GM23248 (cell line): ENCODE measurements at regions not wholly inside any gene's neighbourhood (a gene's known extent, or its start where the extent isn't known, plus 50 kb on each side); places are given as distances from the start of the nearest gene placed in this dataset.

Experiments
- DNase-seq: peaks from one replicate; pipeline ENCODE4 v3.0.0-alpha.2; 2015
- H2AFZ ChIP-seq: fragments of 200-600 bp; sonication (generic); 2 replicates; pipeline ENCODE4 v1.6.1; 2016; ENCODE audit warnings: antibody characterized with exemption
- H3F3A ChIP-seq: fragments of 200-600 bp; sonication (generic); 2 replicates; pipeline ENCODE4 v1.6.1; 2016; ENCODE audit warnings: mild to moderate bottlenecking, antibody characterized with exemption, mixed run types; ENCODE audit not compliant: insufficient read depth
- H3K27ac ChIP-seq: fragments of 200-600 bp; sonication (generic); 2 replicates; pipeline ENCODE4 v1.5.1; 2016; ENCODE audit warnings: mild to moderate bottlenecking
- H3K27me3 ChIP-seq: fragments of 200-600 bp; sonication (generic); replicated peaks from 2 replicates; pipeline ENCODE4 v1.6.1; 2016; ENCODE audit warnings: mild to moderate bottlenecking; ENCODE audit not compliant: insufficient read depth
- H3K36me3 ChIP-seq: fragments of 200-600 bp; sonication (generic); 2 replicates; pipeline ENCODE4 v1.6.1; 2016; ENCODE audit warnings: low read depth, mild to moderate bottlenecking
- H3K4me1 ChIP-seq: fragments of 200-600 bp; sonication (generic); 2 replicates; pipeline ENCODE4 v1.6.1; 2016; ENCODE audit warnings: mild to moderate bottlenecking; ENCODE audit not compliant: insufficient read depth
- H3K4me2 ChIP-seq: fragments of 200-600 bp; sonication (generic); one replicate; pipeline ENCODE4 v1.6.1; 2016; ENCODE audit warnings: mild to moderate bottlenecking; ENCODE audit not compliant: unreplicated experiment
- H3K4me3 ChIP-seq: fragments of 200-600 bp; sonication (generic); 2 replicates; pipeline ENCODE4 v1.5.1; 2016; ENCODE audit warnings: mild to moderate bottlenecking
- H3K79me2 ChIP-seq: fragments of 200-600 bp; sonication (generic); 2 replicates; pipeline ENCODE4 v1.6.1; 2016; ENCODE audit warnings: mild to moderate bottlenecking; ENCODE audit not compliant: insufficient read depth
- H3K9ac ChIP-seq: fragments of 200-600 bp; sonication (generic); 2 replicates; pipeline ENCODE4 v1.6.1; 2016; ENCODE audit warnings: mild to moderate bottlenecking
- H3K9me2 ChIP-seq: fragments of 200-600 bp; sonication (generic); 2 replicates; pipeline ENCODE4 v1.6.1; 2016; ENCODE audit warnings: mixed run types, mild to moderate bottlenecking, moderate library complexity; ENCODE audit not compliant: insufficient read depth
- H3K9me3 ChIP-seq: fragments of 200-600 bp; sonication (generic); one replicate; pipeline ENCODE4 v1.6.1; 2017; ENCODE audit warnings: low read depth
- H4K20me1 ChIP-seq: fragments of 200-600 bp; sonication (generic); 2 replicates; pipeline ENCODE4 v1.6.0; 2016; ENCODE audit not compliant: insufficient read depth
- EZH2 ChIP-seq: fragments of 200-600 bp; sonication (generic); IDR thresholded peaks from 2 replicates; pipeline ENCODE4 v1.6.1; 2018; ENCODE audit warnings: antibody characterized with exemption, mild to moderate bottlenecking; ENCODE audit not compliant: insufficient read depth, poor library complexity, severe bottlenecking
- EZH2phosphoT487 ChIP-seq: fragments of 200-600 bp; sonication (generic); IDR thresholded peaks from 2 replicates; pipeline ENCODE4 v1.6.1; 2018; ENCODE audit warnings: antibody characterized with exemption, moderate library complexity, mild to moderate bottlenecking, low read depth; ENCODE audit not compliant: insufficient read depth
- WGBS, 2 experiments: methylation state at CpG; one replicate each; pipeline ENCODE4 v1.1.6; 2015 to 2017; ENCODE audit warnings: low lambda C conversion rate in 2 of 2, low coverage in 1 of 2; ENCODE audit errors: missing lambda C conversion rate in 2 of 2; 5-methylcytosine and 5-hydroxymethylcytosine counted together
- in situ Hi-C: fragments of 300-500 bp; cut with MboI; formaldehyde crosslinking; loops from 2 replicates; pipeline ENCODE4 v1.15.0; 2020

GRCh38 chrX:10936976-10937375 lies 174.2 kb upstream of the HCCS start:
- H3K36me3 ChIP-seq: no peaks in the 10 kb centered on the region
- DNase-seq: no peak
- H3K9me3 ChIP-seq: no peaks in the 10 kb centered on the region
- H3K27ac ChIP-seq: no peak overlapping the region
- H3K4me2 ChIP-seq: no peak overlapping the region
- H2AFZ ChIP-seq: no peak overlapping the region
- H3K27me3 ChIP-seq: no peaks in the 10 kb centered on the region
- H4K20me1 ChIP-seq: no peaks in the 10 kb centered on the region
- no peaks in the 10 kb centered on the region for H3K79me2 ChIP-seq
- no peaks in the 10 kb centered on the region for H3K9me2 ChIP-seq
- no peak for TF ChIP-seq EZH2
- TF ChIP-seq EZH2phosphoT487: no peak
- no peaks in the 10 kb centered on the region for H3F3A ChIP-seq
- H3K4me1 ChIP-seq: no peaks in the 10 kb centered on the region; the same call in 1 of the 2 replicates
- in situ Hi-C loops: no loop called here
- H3K9ac ChIP-seq: no peak overlapping the region
- H3K4me3 ChIP-seq: no peak overlapping the region

- WGBS, 2 experiments: 65% methylated on average over 6 of the region's 6 CpGs
- no peak for DNase-seq
Measured at GRCh38 chrX:10938365-10938923, 172.7 kb upstream of the HCCS start.

GRCh38 chrX:10939424-10939823 lies 171.7 kb upstream of the HCCS start:
- in situ Hi-C loops: no loop called here
- Histone ChIP-seq H2AFZ (no peak overlapping the region), H3K36me3 (no peaks in the 10 kb centered on the region), H3K4me1 (no peaks in the 10 kb centered on the region), H3K79me2 (no peaks in the 10 kb centered on the region), H3K9me2 (no peaks in the 10 kb centered on the region), H3K9me3 (no peaks in the 10 kb centered on the region), H3F3A (no peaks in the 10 kb centered on the region), H3K4me3 (no peak overlapping the region), H3K4me2 (no peak overlapping the region), H3K27me3 (no peaks in the 10 kb centered on the region), H3K9ac (no peak overlapping the region), H4K20me1 (no peaks in the 10 kb centered on the region), H3K27ac (no peak overlapping the region)
- TF ChIP-seq EZH2phosphoT487 (no peak), EZH2 (no peak)
- DNase-seq: no peak
- 41 to 50% methylated on average over 2 of the region's 2 CpGs for WGBS, 2 experiments

More at GRCh38 chrX:10938365-10938923, 172.7 kb upstream of the HCCS start:
- Histone ChIP-seq H3K9ac (no peak overlapping the region), H3K9me3 (no peaks in the 10 kb centered on the region), H3K79me2 (no peaks in the 10 kb centered on the region), H3K4me3 (no peak overlapping the region), H4K20me1 (no peaks in the 10 kb centered on the region), H3F3A (no peaks in the 10 kb centered on the region), H3K9me2 (no peaks in the 10 kb centered on the region), H3K4me1 (no peaks in the 10 kb centered on the region; the same call in 1 of the 2 replicates), H3K27ac (no peak overlapping the region), H3K27me3 (no peaks in the 10 kb centered on the region), H2AFZ (no peak overlapping the region), H3K36me3 (no peaks in the 10 kb centered on the region), H3K4me2 (no peak overlapping the region)
- in situ Hi-C loops: no loop called here
- TF ChIP-seq EZH2phosphoT487 (no peak), EZH2 (no peak)

DNA sequence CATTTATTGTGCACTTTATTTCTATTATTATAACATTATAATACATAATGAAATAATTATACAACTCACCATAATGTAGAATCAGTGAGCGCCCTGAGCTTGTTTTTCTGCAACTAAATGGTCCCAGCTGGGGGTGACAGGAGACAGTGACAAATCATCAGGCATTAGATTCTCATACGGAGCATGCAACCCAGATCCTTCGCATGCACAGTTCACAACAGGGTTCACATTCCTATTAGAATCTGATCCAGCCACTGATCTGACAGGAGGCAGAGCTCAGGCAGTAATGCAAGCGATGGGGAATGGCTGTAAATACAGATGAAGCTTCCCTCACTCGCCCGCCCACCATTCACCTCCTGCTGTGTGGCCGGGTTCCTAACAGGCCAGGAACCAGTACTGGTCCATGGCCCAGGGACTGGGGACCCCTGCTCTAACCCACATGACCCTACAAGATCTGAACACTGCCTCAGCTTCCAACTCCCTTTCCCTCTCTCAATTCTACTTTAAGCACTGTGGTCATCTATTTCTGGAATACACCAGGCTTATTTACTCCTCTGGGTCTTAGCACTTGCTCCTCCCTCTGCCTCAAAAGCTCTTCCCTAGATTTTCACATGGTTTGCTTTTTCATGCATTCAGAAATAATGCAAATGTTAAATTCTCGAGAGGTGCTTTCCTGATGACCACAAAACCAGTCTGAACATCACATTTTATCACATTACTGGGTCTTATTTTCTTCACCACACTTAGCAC lies 166.8 kb upstream of the HCCS start:
- Histone ChIP-seq H4K20me1 (no peaks in the 10 kb centered on the region), H3K9me2 (no peaks in the 10 kb centered on the region), H3K36me3 (no peaks in the 10 kb centered on the region), H3K27ac (no peak overlapping the region), H3K9me3 (no peaks in the 10 kb centered on the region), H2AFZ (no peak overlapping the region), H3F3A (no peaks in the 10 kb centered on the region; the same call in 1 of the 2 replicates), H3K27me3 (no peaks in the 10 kb centered on the region), H3K4me3 (no peak overlapping the region), H3K9ac (no peak overlapping the region), H3K79me2 (no peaks in the 10 kb centered on the region), H3K4me1 (no peaks in the 10 kb centered on the region), H3K4me2 (no peak overlapping the region)
- in situ Hi-C loops: no loop called here
- TF ChIP-seq EZH2: no peak
- TF ChIP-seq EZH2phosphoT487: no peak
- 42 to 48% methylated on average over 8 of the region's 8 CpGs for WGBS, 2 experiments
- no peak for DNase-seq
